ENCODE measurements at regions not wholly inside any gene's neighbourhood (a gene's known extent, or its start where the extent isn't known, plus 50 kb on each side); places are given as distances from the start of the nearest gene placed in this dataset.

DNA sequence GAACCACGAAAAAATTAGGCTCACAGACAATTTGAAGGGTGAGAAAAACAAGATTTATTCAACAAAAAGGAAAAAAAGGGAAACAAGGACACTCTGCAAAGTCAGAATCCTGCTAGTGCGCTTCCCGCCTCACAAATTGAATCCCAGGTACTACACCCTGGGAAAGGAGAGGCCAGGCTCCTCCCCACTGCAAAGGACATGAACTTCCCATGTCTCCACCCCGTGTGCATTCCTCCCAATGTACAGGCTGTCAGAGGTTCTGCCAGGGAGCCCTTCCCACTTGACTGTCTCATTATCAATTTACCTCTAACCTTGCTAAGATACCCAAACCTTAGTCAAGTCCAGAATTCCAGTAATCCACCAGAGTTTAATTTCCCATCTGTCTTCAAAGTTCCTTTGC is 70.4 kb upstream of the CDK1 start:
- Histone ChIP-seq H3K9ac (no peak overlapping the region), H3K4me3 (ENCODE audit: low read depth, low read length) (no peak overlapping the region), H3K27me3 (ENCODE audit: control insufficient read depth, insufficient read depth, low read length) (no peaks in the 10 kb centered on the region), H3K4me2 (ENCODE audit: low read length) (no peak overlapping the region), H3K9me3 (ENCODE audit: control insufficient read depth, low read length) (no peaks in the 10 kb centered on the region), H3K4me1 (peaks cover 7% of the 10 kb centered on the region), H2AFZ (no peak overlapping the region), H3K36me3 (ENCODE audit: control insufficient read depth, insufficient read depth, low read length) (no peaks in the 10 kb centered on the region), H3K79me2 (peaks cover 4% of the 10 kb centered on the region), H3K27ac (no peak overlapping the region)
- TF ChIP-seq, protein P1, sequence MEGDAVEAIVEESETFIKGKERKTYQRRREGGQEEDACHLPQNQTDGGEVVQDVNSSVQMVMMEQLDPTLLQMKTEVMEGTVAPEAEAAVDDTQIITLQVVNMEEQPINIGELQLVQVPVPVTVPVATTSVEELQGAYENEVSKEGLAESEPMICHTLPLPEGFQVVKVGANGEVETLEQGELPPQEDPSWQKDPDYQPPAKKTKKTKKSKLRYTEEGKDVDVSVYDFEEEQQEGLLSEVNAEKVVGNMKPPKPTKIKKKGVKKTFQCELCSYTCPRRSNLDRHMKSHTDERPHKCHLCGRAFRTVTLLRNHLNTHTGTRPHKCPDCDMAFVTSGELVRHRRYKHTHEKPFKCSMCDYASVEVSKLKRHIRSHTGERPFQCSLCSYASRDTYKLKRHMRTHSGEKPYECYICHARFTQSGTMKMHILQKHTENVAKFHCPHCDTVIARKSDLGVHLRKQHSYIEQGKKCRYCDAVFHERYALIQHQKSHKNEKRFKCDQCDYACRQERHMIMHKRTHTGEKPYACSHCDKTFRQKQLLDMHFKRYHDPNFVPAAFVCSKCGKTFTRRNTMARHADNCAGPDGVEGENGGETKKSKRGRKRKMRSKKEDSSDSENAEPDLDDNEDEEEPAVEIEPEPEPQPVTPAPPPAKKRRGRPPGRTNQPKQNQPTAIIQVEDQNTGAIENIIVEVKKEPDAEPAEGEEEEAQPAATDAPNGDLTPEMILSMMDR (IDR thresholded peaks at IDR 0.05) = no peak

DNA sequence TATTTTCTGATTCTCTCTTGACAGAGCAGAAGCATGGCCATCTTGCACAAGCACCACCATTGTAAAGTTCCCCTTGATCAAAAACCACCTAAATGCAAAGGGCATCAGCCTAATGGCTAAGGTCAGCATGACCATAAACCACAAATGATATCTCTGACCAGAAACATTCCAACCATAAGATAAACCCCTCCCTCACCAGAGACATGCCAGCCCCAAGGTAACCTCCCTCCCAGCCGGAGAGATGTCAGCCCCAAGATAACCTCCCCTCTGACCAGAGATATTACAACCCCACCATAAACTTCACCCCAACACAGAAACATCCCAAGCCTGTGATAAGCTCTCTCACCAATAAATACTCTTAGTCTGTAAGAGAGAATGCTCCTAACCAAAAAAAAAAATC is 72.1 kb upstream of the CDK1 start:
- Histone ChIP-seq H3K27ac (no peak overlapping the region), H3K27me3 (ENCODE audit: control insufficient read depth, insufficient read depth, low read length) (no peaks in the 10 kb centered on the region)

DNA sequence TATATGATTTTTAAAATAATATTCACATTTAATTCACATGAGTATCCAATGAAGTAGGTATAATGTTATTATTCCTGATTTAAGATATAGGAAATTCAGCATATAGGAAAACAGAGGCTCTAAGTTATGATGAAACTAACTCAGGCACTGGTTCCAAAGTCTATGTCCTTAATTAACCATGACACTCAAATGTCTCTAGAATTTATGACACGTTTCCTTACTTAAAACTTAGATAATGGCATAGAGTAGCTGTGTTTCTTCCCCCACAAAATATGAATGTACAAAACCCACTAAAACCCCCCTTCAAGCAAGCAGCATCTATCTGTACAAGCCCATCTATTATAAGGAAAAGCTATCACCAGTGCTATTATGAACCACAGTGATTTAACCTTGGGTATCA is 72.9 kb upstream of the CDK1 start:
- H3K79me2 ChIP-seq = peaks cover 2% of the 10 kb centered on the region
- H3K27me3 ChIP-seq (ENCODE audit: control insufficient read depth, insufficient read depth, low read length) = no peaks in the 10 kb centered on the region
- no peak overlapping the region for H3K4me3 ChIP-seq (ENCODE audit: low read depth, low read length)
- peaks cover 7% of the 10 kb centered on the region for H3K4me1 ChIP-seq
- H3K9me3 ChIP-seq (ENCODE audit: control insufficient read depth, low read length) = no peaks in the 10 kb centered on the region
- TF ChIP-seq, protein P1 (IDR thresholded peaks at IDR 0.05) = no peak
- no peak overlapping the region for H3K9ac ChIP-seq
- no peak overlapping the region for H2AFZ ChIP-seq
- H3K27ac ChIP-seq = no peak overlapping the region
- no peak overlapping the region for H3K4me2 ChIP-seq (ENCODE audit: low read length)
- H3K36me3 ChIP-seq (ENCODE audit: control insufficient read depth, insufficient read depth, low read length) = no peaks in the 10 kb centered on the region

More for the DNA sequence above, 72.1 kb upstream of the CDK1 start:
- H3K79me2 ChIP-seq = peaks cover 2% of the 10 kb centered on the region
- H3K9me3 ChIP-seq (ENCODE audit: control insufficient read depth, low read length) = no peaks in the 10 kb centered on the region
- TF ChIP-seq, protein P1 (IDR thresholded peaks at IDR 0.05) = no peak
- no peaks in the 10 kb centered on the region for H3K36me3 ChIP-seq (ENCODE audit: control insufficient read depth, insufficient read depth, low read length)
- H3K4me1 ChIP-seq = peaks cover 7% of the 10 kb centered on the region
- no peak overlapping the region for H3K9ac ChIP-seq
- H3K4me2 ChIP-seq (ENCODE audit: low read length) = no peak overlapping the region
- H2AFZ ChIP-seq = no peak overlapping the region
- H3K4me3 ChIP-seq (ENCODE audit: low read depth, low read length) = no peak overlapping the region

DNA sequence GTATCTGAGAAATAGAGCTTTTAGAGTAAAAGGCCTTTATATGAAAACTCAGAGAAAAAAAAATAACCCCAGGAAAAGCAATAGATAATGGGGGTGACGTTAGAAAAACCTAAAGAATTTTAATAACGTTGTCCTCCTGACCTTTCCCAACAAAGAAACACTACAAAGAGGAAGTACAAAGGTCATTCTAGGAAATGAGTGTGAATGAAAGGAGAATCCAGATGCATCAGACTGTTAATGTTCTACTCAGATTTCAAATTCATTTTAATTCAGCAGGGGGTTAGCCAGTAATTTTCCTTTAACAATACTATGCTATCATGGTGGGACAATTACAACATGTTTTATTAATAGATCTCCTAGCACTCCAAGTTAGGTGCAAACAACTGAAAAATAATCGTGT is 73.8 kb upstream of the CDK1 start:
- H2AFZ ChIP-seq = no peak overlapping the region
- no peaks in the 10 kb centered on the region for H3K27me3 ChIP-seq (ENCODE audit: control insufficient read depth, insufficient read depth, low read length)
- H3K27ac ChIP-seq = no peak overlapping the region
- H3K36me3 ChIP-seq (ENCODE audit: control insufficient read depth, insufficient read depth, low read length) = no peaks in the 10 kb centered on the region
- H3K9ac ChIP-seq = no peak overlapping the region
- H3K9me3 ChIP-seq (ENCODE audit: control insufficient read depth, low read length) = no peaks in the 10 kb centered on the region
- H3K79me2 ChIP-seq = peaks cover 2% of the 10 kb centered on the region
- no peak overlapping the region for H3K4me3 ChIP-seq (ENCODE audit: low read depth, low read length)
- H3K4me2 ChIP-seq (ENCODE audit: low read length) = no peak overlapping the region
- peaks cover 7% of the 10 kb centered on the region for H3K4me1 ChIP-seq
- TF ChIP-seq, protein P1 (IDR thresholded peaks at IDR 0.05) = no peak

DNA sequence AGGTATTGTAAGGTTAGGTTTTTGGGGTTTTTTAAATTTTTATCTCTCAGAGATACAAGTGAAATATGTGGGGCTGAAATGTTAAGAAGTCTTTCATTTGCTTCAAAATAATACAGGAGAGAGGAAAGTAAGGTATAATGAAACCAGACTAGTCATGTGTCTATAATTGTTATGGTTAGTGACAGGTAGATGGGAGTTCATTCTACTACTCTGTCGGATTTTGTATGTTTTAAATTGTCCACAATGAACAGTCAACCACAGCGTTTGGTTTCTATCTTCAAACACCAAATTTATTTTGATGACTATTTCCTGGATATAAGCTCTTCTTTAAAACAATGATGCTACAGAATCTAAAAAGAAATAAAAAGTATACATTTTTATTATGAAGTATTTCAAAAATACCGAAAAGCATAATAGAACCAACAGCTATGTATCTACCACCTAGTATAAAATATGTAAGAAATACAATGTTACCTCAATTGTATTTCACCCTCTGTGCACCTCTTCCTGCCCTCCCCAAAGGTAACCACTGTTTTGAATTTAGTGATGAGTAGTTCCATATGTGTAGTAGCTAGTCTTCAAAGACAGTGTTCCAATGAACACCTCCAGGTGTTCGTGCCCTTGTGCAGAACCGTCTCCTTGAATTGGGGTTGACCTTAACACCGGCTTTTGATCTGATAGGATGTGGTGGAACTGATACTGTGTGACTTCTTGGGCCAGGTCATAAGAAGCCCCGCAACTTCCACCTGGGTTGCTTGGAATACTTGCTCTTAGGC is 74.8 kb upstream of the CDK1 start:
- Histone ChIP-seq H3K4me2 (ENCODE audit: low read length) (no peak overlapping the region), H3K27ac (no peak overlapping the region), H3K79me2 (peaks cover 2% of the 10 kb centered on the region), H2AFZ (no peak overlapping the region), H3K9me3 (ENCODE audit: control insufficient read depth, low read length) (no peaks in the 10 kb centered on the region), H3K27me3 (ENCODE audit: control insufficient read depth, insufficient read depth, low read length) (no peaks in the 10 kb centered on the region), H3K9ac (no peak overlapping the region), H3K4me3 (ENCODE audit: low read depth, low read length) (no peak overlapping the region), H3K4me1 (peaks cover 7% of the 10 kb centered on the region), H3K36me3 (ENCODE audit: control insufficient read depth, insufficient read depth, low read length) (no peaks in the 10 kb centered on the region)
- TF ChIP-seq, protein P1 (IDR thresholded peaks at IDR 0.05) = no peak
